Vagina (tissue), 2 donors: ENCODE measurements at regions not wholly inside any gene's neighbourhood (a gene's known extent, or its start where the extent isn't known, plus 50 kb on each side); places are given as distances from the start of the nearest gene placed in this dataset.

ENCODE experiments used
- DNase-seq, 2 donors: peaks; one replicate each; pipeline ENCODE4 v3.0.0-alpha.2; 2017; ENCODE audit errors: extremely low spot score in 2 of 2
- H3K27ac ChIP-seq: fragments of 200-600 bp; sonication (generic); one replicate; pipeline ENCODE4 v1.5.1; 2019
- H3K27me3 ChIP-seq: fragments of 200-600 bp; sonication (generic); one replicate; pipeline ENCODE4 v1.5.1; 2019
- H3K36me3 ChIP-seq, 2 donors: fragments of 200-600 bp; sonication (generic); one replicate each; pipeline ENCODE4 v1.5.1; 2017 to 2019
- H3K4me1 ChIP-seq: fragments of 200-600 bp; sonication (generic); one replicate; pipeline ENCODE4 v1.5.1; 2019
- H3K4me3 ChIP-seq, 2 donors: fragments of 200-600 bp; sonication (generic); 1 replicate in 1 of 2; 2 replicates in 1 of 2; pipeline ENCODE4 v1.5.1; 2016 to 2019
- H3K9me3 ChIP-seq: fragments of 200-600 bp; sonication (generic); one replicate; pipeline ENCODE4 v1.5.1; 2019
- CTCF ChIP-seq, 3 experiments: fragments of 450-650 bp in 2 of 3; fragments of 200-600 bp in 1 of 3; sonication (generic) in 1 of 3; IDR thresholded peaks; one replicate each; pipeline ENCODE4 v1.5.1; 2017 to 2019; ENCODE audit warnings: antibody characterized with exemption in 3 of 3, mild to moderate bottlenecking in 2 of 3, moderate library complexity in 2 of 3
- POLR2A ChIP-seq, 2 donors: fragments of 450-650 bp; IDR thresholded peaks; one replicate each; pipeline ENCODE4 v1.6.1; 2017; ENCODE audit warnings: antibody characterized with exemption in 2 of 2, mild to moderate bottlenecking in 2 of 2, moderate library complexity in 2 of 2
- POLR2AphosphoS5 ChIP-seq, 2 donors: sonication (generic); formaldehyde crosslinking; IDR thresholded peaks; one replicate each; pipeline ENCODE4 v1.9.0; 2017; ENCODE audit warnings: antibody characterized with exemption in 2 of 2, mild to moderate bottlenecking in 2 of 2, low read depth in 1 of 2; ENCODE audit not compliant: insufficient read depth in 1 of 2
- intact Hi-C: fragments of 100-400 bp; cut with DNase I; formaldehyde crosslinking; loops from one replicate; pipeline ENCODE4 v1.15.1; 2023

- intact Hi-C loops: no loop called here
- Histone ChIP-seq H3K27me3 (no peaks in the 10 kb centered on the region), H3K4me3 (no peak overlapping the region), H3K36me3 (no peaks in the 10 kb centered on the region), H3K4me1 (no peaks in the 10 kb centered on the region), H3K9me3 (no peaks in the 10 kb centered on the region), H3K27ac (no peak overlapping the region)
- no peak for DNase-seq
- TF ChIP-seq CTCF (IDR thresholded peaks at IDR 0.05): no peak
- TF ChIP-seq POLR2A (IDR thresholded peaks at IDR 0.05): no peak
- TF ChIP-seq POLR2AphosphoS5 (IDR thresholded peaks at IDR 0.05; ENCODE audit: insufficient read depth in 1 of 2, low read depth in 1 of 2): no peak
These were observed 262.1 kb downstream of the BCL11B start for GRCh38 chr14:99009871-99010270.

DNA sequence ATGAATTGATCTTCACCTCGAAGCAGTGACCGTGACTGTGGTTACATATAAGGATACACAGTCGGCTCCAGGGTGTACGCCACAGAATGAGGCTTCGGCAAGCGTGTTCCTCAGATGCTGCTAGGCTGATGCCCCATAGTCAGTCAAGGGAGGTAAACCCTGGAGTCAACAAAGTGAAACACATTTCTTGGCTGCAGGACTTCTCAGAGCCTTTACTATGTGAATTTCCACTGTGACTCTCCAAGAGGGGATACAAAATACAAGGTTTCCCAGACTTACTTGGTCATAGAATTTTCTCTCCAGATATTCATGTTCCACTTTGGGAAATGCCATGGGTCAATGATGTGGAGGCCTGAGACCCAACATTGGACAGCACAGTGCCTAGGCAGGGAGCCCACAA is 260.6 kb downstream of the BCL11B start:
- no peaks in the 10 kb centered on the region for H3K4me1 ChIP-seq
- no peaks in the 10 kb centered on the region for H3K36me3 ChIP-seq
- TF ChIP-seq POLR2A (IDR thresholded peaks at IDR 0.05) (no peak), CTCF (IDR thresholded peaks at IDR 0.05) (no peak), POLR2AphosphoS5 (IDR thresholded peaks at IDR 0.05; ENCODE audit: insufficient read depth in 1 of 2, low read depth in 1 of 2) (no peak)
- H3K27me3 ChIP-seq: no peaks in the 10 kb centered on the region
- no peak for DNase-seq
- intact Hi-C loops: no loop called here
- H3K27ac ChIP-seq: no peak overlapping the region
- H3K9me3 ChIP-seq: no peaks in the 10 kb centered on the region
- H3K4me3 ChIP-seq: no peak overlapping the region

DNA sequence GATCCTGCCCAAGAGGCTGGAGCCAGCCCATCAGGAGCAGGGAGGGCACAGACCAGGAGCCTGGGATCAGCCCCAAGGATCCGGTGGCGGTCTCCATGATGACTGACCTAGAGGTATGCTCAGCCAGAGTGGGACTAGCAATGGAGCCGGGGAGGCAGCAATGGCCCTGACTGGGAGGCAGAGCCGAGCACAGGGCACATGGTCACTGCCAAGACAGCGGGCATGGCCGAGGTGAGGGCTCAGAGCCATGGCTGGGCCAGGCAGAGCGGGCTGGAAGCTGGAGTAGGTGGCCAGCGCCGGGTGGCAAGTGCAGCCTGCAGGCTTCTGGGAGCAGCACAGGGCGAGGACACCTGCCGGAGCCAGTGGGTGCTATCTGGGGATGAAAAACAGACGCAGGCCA is 259.3 kb downstream of the BCL11B start:
- Histone ChIP-seq H3K9me3 (no peaks in the 10 kb centered on the region), H3K4me1 (no peaks in the 10 kb centered on the region), H3K27ac (no peak overlapping the region), H3K36me3 (no peaks in the 10 kb centered on the region), H3K4me3 (no peak overlapping the region), H3K27me3 (no peaks in the 10 kb centered on the region)
- TF ChIP-seq POLR2A (IDR thresholded peaks at IDR 0.05): no peak
- no peak for TF ChIP-seq CTCF (IDR thresholded peaks at IDR 0.05)
- no peak for TF ChIP-seq POLR2AphosphoS5 (IDR thresholded peaks at IDR 0.05; ENCODE audit: insufficient read depth in 1 of 2, low read depth in 1 of 2)
- intact Hi-C loops: no loop called here
- DNase-seq: no peak

DNA sequence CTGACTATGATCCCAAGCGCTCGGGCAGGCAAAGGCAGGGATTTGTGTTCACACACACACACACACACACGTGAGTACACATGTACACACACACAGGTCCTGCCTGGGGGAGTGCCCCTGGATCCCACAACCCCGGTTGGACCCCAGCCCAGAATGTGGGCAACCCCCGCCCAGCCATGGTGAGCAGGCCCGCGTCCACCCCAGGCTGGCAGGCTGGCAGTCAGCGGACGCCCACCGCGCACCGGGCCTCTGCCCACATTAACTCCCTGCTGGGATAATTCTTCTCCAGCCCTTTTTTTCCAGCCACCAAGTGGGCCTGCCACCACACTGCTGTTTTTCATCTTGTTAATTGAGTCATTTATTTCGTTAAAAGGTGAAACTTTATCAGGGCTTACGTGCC is 256.2 kb downstream of the BCL11B start:
- Histone ChIP-seq H3K4me3 (no peak overlapping the region), H3K4me1 (no peaks in the 10 kb centered on the region), H3K27ac (no peak overlapping the region), H3K36me3 (no peaks in the 10 kb centered on the region), H3K27me3 (no peaks in the 10 kb centered on the region), H3K9me3 (no peaks in the 10 kb centered on the region)
- intact Hi-C loops: no loop called here
- TF ChIP-seq POLR2AphosphoS5 (IDR thresholded peaks at IDR 0.05; ENCODE audit: insufficient read depth in 1 of 2, low read depth in 1 of 2) (no peak), CTCF (IDR thresholded peaks at IDR 0.05) (no peak), POLR2A (IDR thresholded peaks at IDR 0.05) (no peak)
- no peak for DNase-seq

DNA sequence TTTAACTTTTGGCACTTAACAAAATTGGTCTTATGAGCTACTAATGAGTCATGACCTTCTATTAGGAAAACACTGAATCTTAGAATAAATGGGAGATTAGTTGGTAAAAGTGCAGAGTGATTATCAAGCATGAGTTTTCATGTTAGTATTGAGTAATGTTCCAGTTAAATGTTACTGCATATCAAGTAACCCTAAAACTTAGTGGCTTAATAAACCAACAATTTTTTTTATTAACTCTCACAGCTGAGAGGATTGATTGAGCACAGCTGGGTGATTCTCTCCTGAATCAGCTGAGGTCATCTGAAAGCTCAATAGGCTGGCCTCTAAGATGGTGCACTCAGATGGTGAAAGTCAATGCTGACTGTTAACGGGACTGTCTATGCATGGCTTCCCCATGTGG is 248.6 kb downstream of the BCL11B start:
- no peak overlapping the region for H3K27ac ChIP-seq
- H3K9me3 ChIP-seq: no peaks in the 10 kb centered on the region
- H3K4me3 ChIP-seq: no peak overlapping the region
- H3K36me3 ChIP-seq: no peaks in the 10 kb centered on the region
- no peak for TF ChIP-seq POLR2AphosphoS5 (IDR thresholded peaks at IDR 0.05; ENCODE audit: insufficient read depth in 1 of 2, low read depth in 1 of 2)
- no peak for TF ChIP-seq POLR2A (IDR thresholded peaks at IDR 0.05)
- no peak for TF ChIP-seq CTCF (IDR thresholded peaks at IDR 0.05)
- H3K27me3 ChIP-seq: no peaks in the 10 kb centered on the region
- intact Hi-C loops: no loop called here
- no peak for DNase-seq
- no peaks in the 10 kb centered on the region for H3K4me1 ChIP-seq
